ENCODE measurements at regions not wholly inside any gene's neighbourhood (a gene's known extent, or its start where the extent isn't known, plus 50 kb on each side); places are given as distances from the start of the nearest gene placed in this dataset.
"Not testable (repeated sequence)": the region's sequence is repeated elsewhere in the genome, so short reads cannot be mapped to it uniquely, and the experiment has no call there.

DNA sequence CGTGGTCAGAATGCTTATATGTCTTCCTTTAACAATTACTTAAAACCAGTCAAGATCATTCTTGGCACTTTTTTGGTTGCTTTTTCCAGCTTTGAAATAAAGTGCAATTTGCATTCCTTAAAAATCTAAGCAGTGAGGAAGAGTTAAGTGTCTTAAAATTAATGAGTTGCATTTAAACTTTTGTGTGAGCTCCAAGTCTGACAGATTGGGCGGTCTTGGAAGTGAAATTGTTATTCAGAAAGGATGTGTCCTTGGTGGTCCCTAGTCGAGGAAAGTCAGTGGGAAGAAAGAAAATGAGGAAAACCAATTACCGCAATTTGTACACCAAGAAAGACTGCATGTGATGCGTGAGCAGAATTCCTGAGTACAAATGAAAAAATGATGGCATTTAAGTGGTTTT is 132.5 kb downstream of the HHIPL2 start:
- no peak for DNase-seq

DNA sequence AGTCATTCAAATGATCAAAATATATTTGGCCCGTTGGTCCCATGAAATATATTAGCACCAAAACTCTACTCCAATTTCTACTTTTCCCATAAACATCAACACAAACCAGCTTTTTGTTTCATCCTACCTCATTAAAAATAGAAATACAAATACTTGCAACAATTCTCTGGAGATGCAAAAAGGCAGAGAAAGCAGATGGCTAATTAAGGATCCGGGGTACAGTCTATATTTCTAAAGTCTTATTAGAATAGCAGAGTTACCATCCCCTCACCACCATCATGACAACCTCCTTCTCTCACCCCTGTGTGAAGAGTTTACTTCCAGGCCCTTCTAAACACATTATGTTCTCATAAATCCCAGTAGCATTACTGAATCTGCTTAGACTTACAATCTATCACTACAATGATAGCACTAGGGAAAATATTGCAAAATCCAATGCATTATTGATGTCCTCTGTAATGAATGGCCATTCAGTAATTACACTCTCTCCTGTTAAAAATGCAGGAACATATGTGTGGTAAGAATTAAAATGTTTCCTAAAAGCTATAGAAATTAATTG is 133.8 kb downstream of the HHIPL2 start:
- DNase-seq: no peak

DNA sequence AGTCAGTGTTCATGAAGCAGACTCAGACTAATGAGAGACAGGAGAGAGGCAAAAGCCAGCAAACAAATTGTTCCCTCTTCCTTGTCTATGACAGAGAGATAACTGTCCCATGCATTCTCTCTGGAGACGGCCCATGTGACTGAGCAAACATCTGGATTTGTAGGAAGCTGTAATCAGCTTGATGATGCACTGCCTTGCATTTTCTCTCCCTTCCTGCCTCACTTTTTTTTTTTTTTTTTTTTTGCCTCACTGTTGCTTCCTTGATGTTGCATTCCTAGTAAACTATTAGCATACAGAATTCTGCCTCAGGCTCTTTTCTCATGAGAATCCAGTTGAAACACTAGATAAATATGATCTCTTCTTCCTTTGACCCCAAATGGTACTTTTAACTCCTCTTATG is 134.5 kb downstream of the HHIPL2 start:
- DNase-seq: no peak

DNA sequence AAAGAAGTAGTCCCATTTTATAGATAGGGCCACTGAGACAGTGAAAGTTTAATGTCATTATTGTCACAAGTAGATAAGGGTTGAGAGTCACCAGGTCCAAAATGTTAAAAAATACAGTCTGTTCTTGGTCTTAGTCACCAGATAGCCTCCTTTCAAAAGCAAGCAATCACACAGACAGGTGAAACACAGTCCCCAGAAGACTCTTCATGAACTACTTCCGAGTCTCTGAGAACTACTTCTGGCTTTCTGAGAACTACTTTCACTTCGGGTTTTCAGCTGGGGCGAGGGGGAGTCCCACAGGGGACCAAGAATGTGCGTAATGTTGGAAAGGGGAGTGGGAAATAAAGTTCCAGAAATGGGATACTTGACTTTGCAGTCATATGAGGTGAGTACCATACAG is 143.2 kb downstream of the HHIPL2 start:
- DNase-seq: no peak

DNA sequence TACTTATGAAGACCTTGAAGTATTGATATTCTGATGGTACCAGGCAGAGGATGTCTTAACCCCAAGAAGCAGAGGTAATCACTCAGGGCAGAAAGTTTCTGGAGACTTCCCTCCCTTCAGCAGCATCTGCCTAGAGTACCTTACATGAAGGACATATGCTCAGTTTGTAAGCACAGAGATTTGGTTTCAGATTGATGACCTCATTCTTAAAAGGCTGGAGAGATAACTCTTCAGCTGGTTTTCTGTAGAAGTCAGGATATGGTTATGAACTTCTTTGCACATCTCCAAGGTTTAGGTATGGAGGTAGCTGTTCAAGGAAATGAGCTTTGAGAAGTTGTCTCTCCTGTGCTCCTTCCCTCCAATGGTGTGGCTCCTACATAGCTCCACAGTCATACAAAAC is 148.7 kb downstream of the HHIPL2 start:
- DNase-seq: no peak

DNA sequence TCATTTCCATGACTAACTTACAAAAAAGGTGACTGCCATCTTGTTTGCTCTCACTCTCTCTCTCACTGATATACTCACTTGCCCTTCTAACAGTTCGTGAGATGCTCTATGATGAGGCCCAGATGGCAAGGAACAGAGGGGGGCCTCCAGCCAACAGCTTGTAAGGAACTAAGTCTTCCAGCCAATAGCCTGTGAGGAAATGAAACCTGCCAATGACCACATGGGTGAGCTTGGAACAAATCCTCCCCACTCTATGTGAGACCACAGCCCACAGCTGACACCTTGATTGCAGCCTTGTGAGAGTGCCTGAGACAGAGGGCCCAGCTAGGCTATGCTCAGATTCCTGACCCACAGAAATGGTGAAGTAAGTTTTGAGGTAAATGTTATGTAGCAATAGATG is 153.7 kb downstream of the HHIPL2 start:
- DNase-seq: no peak

DNA sequence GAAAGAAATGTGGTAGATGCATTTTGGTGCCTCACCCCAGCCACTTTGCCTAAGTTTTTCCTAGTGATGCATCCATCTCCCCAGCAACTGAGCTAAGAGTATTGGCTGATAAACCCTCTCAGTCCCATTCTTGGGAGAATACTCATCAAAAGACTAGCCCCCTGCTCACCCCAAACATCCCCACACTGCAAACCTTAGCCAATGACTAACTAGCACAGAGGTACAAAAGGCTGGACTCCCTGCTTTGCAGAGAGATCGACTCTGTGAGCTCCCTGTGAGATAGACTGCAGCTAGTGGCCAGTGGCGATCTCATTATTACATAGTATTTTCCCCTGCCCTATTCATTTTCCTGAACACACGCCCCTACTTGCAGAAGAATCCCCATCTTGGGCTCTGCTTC is 155.3 kb downstream of the HHIPL2 start:
- DNase-seq: no peak

DNA sequence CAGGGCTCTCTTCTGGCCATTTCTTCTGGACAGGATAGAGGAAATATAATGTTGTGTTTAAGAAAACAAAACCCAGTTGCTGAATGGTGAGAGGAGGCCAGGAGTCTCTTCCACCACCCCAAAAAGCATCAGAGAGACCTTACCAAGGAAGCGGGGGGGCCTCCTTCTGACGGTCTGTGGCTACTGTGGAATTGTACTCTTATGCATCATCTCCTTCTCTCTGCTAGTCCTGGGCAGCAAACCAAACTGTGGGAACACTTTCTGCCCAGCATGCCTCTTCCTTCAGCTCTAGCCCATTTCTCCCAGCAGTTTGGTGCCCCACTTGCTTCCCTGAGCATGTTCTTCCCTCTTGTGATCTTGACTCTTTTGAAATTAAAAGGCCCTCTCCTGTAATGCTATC is 157.7 kb downstream of the HHIPL2 start:
- no peak for DNase-seq

DNA sequence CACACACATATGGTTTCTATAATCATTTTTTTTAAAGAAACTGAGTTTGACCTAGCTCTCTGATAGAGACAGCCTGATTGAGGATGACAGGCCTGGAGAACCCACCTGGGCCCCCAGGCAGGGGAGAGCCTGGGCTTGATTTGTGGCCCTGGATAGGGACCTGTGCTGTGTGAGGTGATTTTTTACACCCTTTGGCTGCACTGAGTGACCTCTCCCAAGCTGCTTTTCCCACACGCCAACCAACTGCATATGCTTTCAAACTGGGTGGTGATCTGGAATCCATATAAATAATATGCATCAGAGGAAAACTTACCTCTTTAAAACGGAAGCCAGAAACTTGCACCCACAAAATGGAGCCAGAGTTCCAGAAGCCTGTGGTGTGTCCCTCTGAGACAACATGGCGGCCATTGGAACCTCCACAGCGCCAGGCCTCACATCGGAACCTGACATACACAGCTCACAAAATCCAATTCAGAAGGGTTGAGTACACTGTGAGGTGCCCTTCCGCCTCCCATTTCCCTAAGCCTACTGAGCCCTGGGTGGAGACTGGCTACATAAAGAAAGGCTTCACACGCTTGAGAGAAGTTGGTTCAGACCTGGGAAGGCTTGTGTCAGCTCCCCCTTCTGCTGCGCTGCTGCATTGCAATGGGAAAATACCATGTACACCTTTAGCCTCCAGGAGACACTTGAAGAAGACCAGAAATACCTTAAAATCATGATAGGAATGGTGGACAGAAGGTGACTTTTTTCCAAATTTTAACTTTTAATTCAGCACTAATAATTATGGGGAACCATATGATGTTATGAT is 160.7 kb downstream of the HHIPL2 start:
- DNase-seq: peak; percentile 9

DNA sequence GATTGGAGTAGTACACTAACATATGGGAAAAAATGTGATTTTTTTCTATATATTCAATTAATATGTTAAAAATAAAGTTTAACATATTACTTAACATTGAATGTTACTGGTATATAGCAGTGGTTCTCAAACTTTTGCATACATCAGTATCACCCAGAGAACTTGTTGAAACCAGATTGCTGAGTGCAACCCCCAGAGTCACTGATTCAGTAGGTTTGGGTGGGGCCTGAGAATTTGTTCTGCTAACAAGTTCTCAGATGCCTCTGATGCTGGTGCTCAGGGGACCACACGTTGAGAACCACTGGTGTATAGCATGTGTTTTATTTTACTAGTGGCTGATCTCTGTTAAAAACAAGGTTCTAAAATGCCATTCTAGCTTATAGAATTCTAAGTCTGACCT is 161.9 kb downstream of the HHIPL2 start:
- DNase-seq: no peak

DNA sequence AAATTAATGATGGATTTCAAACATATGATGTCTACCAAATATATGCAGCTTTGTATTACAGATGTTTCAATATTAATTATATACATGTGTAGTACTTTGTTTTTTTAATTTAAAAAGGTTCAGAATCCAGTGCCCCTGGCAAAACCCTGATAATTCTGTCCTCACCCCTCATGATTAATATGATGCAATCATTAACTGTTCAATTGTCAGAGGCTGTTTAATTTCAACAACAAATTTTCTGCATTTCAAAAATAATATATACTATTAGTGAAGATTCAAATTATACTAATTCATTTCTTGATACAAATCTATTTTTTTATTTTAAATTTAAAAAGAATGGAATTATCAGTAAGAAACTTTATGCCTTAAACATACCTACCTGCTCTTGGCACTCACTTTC is 162.6 kb downstream of the HHIPL2 start:
- DNase-seq: no peak

DNA sequence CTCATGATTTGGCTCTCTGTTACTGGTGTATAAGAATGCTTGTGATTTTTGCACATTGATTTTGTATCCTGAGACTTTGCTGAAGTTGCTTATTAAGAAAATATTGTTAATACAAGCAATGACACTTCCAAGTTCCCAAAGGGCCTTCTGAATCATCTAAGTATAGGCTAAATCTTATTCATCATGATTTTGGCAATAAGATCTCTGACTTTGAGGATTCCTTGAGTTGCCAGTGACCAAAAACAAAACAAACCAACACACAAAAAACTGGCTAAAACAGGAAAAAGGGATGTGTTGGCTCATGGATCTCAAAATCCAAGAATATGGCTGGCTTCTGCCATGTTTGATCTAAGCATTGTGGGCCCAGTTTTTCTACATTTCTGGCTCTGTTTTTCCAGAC is 163.4 kb downstream of the HHIPL2 start:
- no peak for DNase-seq

DNA sequence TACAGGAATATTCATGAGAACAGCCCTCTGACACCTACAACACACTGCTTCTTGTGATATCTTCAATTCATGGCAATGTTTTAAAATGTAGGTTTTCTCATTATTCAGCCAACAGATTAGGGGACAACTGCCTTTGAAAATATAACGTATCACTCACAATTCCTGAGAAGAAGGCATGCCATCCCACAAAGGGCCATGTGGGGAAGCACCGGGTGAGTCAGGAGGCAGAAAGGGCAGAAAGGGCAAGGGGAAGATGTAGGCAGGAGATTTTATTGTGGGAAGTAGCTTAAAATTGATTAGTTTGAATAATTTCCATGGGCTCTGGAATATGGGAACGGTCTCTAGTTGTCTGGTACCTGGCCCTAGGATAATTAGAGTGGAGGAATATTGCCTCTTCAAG is 165.7 kb downstream of the HHIPL2 start:
- DNase-seq: no peak

DNA sequence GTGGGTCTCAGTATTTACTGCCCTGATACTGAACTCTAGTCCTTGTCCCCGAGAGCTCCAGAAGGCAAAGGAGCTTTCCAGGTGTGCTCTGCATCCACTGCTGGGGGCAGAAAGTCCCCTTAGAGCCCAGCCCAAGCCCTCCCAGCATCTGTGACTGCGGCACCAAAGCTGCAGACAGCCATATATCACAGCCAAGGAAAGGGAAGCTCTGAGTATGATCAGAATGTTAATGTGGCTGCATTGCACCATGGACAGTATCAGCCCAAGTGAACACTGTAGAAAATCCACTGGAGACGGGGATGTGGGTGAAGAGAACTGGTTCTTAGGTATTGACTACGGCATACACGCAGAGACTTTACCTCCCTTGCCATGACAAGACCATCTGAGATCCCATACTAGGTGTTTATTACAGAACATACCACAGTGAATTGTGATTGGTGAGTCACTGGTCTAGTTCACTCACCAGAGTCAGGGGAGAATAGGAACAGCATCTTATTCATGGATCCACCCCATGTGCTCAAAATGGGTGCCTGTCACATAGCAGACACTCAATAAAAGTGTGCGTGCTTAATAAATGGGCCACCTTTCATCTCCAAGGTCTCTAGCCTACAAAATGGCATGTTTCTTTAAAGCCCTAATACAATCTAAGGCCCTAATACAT is 170.3 kb downstream of the HHIPL2 start:
- no peak for DNase-seq

DNA sequence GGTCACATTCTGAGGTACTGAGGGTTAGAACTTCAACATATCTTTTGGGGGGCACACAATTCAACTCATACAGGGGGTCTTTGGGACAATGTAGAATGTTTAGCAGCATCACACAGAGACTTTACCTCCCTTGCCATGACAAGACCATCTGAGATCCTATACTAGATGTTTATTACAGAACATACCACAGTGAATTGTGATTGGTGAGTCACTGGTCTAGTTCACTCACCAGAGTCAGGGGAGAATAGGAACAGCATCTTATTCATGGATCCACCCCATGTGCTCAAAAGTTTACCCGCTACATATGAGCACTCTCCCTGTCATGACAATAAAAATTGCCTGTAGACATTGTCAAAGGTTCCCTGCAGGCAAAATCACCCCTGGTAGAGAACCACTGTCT is 171.1 kb downstream of the HHIPL2 start:
- not testable (repeated sequence) for DNase-seq

DNA sequence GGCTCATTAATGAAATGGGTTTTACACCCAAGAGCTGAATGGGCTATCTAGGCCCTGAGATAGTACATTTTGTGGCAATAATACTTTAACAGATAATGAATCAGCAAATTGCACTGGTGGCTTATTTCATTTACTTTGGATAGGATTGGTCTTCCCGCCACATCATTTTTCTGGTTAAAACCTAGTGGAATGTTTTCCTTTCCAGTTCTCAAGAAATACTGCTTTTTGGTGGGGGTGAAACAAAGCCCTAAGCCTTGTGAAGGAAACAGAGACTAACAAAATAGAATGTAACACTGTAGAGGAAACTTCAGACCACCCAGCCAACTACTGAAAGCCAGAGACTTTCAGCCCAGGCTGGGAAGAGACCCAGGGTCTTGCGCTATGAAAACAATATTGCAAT is 172.2 kb downstream of the HHIPL2 start:
- DNase-seq: no peak

DNA sequence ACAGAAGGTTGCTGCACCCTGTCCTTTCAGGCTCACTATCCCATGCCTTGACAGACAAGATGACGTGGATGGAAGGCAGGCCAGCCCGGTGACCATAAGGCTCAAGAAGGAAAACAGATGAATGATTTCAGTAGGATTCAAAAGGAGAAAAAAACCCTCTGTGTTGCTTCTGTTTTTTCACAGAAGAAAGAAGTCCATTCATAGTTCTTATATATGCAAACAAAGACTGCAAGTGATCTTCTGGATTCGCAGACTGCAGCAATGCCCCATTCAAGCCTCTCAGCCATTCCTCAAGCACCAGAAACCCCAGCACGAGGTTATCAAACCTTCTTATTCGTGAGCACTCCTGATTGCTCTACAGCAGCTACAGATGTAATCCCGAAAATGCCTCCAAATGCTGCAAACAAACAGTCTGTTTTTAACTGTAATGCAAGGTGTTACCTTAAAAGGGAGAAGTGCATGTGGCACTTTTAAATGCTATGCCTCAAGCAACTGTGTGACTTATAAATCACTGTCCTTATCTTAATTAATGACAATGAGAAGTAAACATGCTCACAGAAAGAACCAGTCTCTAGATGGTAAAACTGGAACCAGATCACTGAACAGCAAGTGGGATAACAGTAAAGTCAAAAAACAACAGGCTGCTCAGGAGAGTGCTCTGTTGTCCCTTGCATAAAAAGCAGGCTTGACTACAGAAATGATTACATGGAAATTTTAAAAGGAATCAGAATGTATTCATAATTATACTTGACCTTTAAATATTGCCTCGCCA is 173.9 kb downstream of the HHIPL2 start:
- no peak for DNase-seq

DNA sequence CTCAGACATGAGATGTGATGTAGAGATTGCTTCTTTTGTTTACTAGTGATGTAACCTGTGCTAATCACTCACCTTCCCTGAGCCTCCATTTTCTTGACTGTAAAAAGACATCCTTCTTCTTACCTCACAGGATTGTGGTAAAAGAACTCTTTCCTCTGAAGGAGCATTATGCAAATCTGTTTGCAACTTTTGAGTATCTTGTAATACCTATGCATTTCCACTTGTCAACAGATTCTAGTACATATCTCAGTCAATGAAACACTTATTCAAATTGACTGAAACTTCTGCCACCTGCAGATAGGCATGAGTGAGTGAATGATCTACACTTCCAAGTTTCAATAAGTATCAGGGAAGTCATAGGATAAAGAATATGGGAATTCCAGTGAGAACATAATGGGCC is 174.7 kb downstream of the HHIPL2 start:
- DNase-seq: no peak

DNA sequence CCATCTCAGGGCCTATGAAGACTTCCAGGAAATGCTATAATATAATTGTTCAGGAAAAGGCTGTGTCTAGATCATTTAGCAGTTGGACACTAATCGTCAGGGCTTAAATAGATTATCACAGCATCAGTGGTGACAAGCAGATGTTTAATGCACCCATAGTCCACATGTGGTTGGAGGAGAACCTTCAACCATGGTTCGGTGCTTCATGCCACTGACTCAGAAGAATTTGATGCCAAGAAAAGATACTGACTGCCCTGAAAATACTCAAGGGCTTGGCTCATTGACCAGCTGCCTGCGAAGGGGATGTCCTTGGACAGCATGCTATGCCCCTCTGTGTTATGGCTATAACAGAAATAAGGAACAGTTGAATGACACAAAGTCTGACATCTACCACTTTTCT is 175.7 kb downstream of the HHIPL2 start:
- no peak for DNase-seq

DNA sequence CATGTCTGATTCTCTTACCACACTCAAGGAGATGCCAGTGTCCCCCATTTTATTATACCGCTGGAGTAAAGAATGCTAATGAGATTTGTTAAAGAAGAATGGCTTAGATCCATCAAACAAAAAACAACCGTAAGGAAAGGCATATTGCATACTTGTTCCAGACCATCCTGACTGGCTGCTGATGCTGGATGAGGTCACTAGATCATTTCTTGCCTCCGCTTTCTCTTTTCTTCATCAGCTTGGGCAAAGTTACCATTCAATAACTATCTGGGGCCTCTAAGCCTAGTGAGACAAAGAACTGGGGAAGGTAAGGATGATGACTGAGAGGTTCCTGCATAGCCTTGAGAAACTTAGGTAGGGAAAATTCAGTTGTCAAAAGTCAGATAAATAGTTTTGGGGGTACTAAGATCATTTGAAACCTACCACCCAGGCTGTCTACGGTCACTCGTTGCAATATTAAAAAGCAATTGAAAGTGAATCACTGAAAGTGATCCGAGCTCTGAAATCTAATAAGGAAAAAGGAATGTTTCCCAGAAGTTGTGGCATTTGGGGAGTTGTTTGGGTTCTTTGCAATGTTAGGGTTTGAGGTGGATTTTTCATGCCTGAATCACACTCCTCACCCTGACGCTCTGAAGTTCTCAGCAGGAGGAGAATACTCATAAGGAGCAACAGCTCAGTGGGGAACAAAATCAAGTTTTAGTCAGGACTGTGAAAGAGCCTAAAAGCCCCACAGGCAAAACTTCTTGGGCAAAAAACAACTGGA is 176.8 kb downstream of the HHIPL2 start:
- no peak for DNase-seq

DNA sequence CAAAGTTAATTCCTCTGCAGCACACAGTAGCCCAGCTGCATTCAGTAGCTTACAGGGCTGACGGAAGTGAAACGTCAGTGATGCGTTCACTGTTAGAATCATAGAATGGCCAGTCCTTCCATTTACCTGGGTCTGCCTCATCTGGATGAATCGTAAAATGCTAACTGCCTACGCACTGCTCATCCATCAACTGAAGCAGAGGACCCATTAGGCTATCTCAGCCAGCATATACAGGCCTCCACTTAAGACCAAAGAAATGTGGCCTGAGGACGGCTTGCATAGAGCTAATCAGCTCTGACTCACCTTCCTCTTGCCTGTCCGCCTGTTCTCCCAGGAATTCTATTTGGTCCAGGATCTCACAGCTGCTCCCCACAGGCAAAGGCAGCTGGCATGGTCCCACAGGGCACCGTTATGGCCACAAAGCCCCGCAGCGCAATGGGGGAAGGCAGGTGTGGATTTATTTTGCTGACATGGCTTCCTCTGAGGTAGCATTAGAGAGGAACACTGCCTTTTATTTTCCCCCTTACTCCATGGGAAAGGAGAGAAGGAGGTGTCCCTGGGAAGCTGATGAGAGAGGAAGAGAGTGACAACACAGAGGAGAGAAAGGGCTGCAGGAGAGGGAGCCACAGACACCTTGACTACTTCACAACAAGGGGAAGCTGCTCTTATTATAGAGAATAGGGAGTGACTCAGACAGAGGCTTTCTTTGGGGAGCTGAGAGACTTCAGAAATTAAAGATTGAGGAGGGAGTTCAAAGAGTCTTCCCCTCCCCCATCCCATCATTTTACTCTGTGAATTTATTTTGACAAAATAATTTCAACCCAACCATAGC is 177.6 kb downstream of the HHIPL2 start:
- DNase-seq: no peak

DNA sequence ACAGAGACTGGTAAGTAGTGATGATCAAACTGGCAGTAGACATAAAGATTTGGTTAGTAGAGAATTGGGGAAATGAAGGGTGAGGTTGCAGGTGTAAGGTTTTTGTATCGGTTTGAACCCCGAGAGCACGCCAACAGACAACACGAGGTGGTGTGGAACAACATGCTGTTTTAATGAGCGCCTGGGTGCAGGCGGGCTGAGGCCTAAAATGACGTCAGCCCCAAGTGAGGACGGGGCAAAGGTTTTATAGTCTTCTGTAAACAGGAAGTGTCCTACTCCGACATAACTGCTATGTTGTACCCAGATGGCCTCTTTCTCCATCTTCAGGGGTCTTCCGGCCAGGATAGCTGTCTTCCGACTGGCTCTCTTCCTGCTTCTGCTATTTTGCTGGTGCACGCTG is 178.8 kb downstream of the HHIPL2 start:
- DNase-seq: no peak
